Gastrocnemius medialis (tissue), 4 donors: ENCODE measurements at regions not wholly inside any gene's neighbourhood (a gene's known extent, or its start where the extent isn't known, plus 50 kb on each side); places are given as distances from the start of the nearest gene placed in this dataset.
"Not testable (repeated sequence)": the region's sequence is repeated elsewhere in the genome, so short reads cannot be mapped to it uniquely, and the experiment has no call there.

Experiments
- CTCF ChIP-seq, 5 experiments: fragments of 450-650 bp in 3 of 5; fragments of 200-600 bp in 2 of 5; sonication (generic) in 2 of 5; IDR thresholded peaks in 4 of 5; conservative IDR thresholded peaks in 1 of 5; 1 replicate in 4 of 5; 2 replicates in 1 of 5; pipeline ENCODE4 v1.5.1; 2016 to 2019; ENCODE audit warnings: antibody characterized with exemption in 5 of 5, mild to moderate bottlenecking in 3 of 5, moderate library complexity in 3 of 5
- POLR2A ChIP-seq, 2 donors: fragments of 450-650 bp; IDR thresholded peaks; one replicate each; pipeline ENCODE4 v1.6.1; 2017; ENCODE audit warnings: antibody characterized with exemption in 2 of 2, mild to moderate bottlenecking in 2 of 2, moderate library complexity in 2 of 2

GRCh38 chr10:11688448-11688795, 53.8 kb upstream of the ECHDC3 start:
- TF ChIP-seq CTCF (IDR thresholded peaks at IDR 0.05 in 4 of 5, conservative IDR thresholded peaks at IDR 0.05 in 1 of 5); POLR2A (IDR thresholded peaks at IDR 0.05): not testable (repeated sequence)
